HG03060 (cell line): ENCODE measurements at regions not wholly inside any gene's neighbourhood (a gene's known extent, or its start where the extent isn't known, plus 50 kb on each side); places are given as distances from the start of the nearest gene placed in this dataset.
"Not testable (repeated sequence)": the region's sequence is repeated elsewhere in the genome, so short reads cannot be mapped to it uniquely, and the experiment has no call there.

ENCODE experiments used
- ATAC-seq: cut with Tn5 transposase; IDR thresholded peaks from one replicate; pipeline ENCODE4 v1.9.1; 2021; ENCODE audit warnings: low read depth, moderate number of reproducible peaks; ENCODE audit not compliant: unreplicated experiment

- no peak for ATAC-seq
Measured at GRCh38 chr6:115814907-115815306, 245.8 kb downstream of the FRK start.

GRCh38 chr6:115811541-115811940 is 249.2 kb downstream of the FRK start:
- ATAC-seq = no peak

DNA sequence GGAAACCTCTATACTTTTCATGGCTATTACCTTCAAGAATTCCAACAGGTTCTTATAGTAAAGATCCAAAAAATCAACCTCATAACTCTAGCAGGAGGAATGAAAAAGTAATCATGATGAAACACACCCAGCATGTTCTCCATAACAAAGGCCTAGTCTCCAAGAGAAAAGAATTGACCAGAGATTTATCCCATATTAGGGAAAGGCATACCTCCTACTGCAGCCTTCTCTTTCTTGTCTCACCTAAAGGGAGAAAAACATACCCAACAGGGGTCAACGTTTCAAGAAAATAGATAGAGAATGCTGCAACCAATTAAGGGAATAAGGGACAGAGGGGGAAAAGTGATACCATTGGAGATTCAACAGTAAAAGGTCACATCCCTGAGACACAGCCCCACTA is 262.5 kb downstream of the FRK start:
- no peak for ATAC-seq

DNA sequence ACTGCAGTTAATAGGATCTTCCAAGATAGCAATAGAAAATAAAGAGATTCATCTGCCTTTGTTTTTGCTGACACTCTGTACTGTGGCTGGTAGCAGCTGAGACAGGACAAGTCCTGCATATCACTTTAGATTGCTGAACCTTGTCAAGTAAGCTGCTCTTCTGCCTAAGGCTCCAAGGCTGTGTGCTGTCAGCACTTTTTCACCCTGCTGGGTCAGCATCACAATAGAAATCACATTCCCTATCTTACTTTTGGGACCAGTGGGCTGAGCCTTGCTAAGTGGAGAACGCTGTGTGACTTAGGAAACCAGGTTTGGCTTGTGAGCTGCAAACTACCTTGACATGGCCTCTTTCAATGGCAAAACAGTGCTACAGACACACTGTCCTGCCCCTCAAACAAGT is 263.9 kb downstream of the FRK start:
- ATAC-seq = no peak

GRCh38 chr6:115796061-115796460 is 264.6 kb downstream of the FRK start:
- ATAC-seq = no peak

DNA sequence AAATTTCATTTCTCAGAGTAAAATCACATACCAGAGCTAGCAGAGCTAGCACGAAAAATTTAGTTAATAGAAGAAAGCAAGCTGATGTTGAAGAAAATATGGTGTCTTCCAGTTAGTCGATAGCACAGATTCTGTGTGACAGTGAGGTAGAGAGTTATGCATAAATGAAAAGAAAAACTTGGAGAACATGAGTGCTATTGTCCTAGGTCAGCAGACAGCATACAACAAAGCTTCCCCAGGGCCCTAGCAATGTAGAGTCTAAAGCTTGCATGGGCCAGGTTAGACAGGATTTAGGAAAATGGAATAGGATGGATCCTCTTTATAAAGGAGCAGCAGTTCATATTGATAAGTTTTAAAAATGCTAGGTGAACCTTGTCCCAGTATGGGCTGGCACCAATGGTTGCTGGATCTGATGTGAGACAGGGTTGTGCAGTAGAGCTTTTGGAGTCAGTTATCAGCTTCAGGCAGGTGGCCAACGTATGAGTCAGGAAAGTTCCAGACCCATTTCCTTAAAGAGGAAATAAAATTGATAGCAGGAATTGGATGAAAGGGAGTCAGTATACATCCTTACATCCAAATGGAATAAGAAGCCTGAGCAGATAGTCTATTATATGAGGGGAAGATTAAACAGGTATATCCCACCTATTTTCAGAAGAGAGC is 277.2 kb downstream of the FRK start:
- no peak for ATAC-seq

DNA sequence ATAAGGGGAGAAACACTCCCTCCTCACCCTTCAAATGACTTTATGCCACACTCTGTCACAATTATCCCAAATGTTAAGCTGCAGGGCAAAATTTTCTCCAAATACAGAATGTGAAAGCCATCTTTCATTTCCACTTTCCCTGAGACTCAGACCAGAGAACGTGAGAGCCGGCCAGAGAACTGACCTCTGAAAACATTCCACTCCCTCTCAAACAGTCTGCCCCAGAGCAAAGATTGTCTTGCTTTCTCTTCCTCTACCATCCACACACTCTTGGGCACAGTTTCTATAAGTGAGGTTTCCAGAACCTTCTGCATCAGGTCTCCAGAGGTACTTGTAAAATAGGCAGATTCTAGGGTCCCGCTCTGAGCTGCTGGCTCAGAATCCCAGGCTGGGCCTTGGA is 278.1 kb downstream of the FRK start:
- ATAC-seq = no peak

GRCh38 chr6:115773741-115774140 is 286.9 kb downstream of the FRK start:
- no peak for ATAC-seq

DNA sequence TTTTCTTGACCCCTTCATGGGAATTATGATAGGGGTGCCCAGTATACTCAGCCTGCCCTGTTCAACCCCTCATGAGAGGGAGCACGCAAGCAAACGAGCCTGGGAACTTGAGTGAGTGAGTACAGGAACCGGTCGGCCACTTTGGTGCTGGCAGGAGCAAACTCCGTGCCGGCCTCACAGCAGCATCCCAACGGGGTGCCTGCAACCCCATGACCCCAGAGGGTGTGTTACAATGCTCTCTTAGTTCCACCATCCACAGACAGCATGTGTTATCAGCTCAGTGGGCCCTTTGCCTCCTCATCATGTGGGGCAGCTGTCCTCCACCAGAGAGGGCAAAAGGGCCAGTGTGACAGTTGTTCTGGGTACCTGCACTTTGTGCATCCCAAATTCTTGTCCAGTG is 289.8 kb downstream of the FRK start:
- ATAC-seq = no peak

- ATAC-seq = no peak
Measured at GRCh38 chr6:115768500-115768899, 292.2 kb downstream of the FRK start.

- no peak for ATAC-seq
Measured at GRCh38 chr6:115767931-115768330, 292.8 kb downstream of the FRK start.

DNA sequence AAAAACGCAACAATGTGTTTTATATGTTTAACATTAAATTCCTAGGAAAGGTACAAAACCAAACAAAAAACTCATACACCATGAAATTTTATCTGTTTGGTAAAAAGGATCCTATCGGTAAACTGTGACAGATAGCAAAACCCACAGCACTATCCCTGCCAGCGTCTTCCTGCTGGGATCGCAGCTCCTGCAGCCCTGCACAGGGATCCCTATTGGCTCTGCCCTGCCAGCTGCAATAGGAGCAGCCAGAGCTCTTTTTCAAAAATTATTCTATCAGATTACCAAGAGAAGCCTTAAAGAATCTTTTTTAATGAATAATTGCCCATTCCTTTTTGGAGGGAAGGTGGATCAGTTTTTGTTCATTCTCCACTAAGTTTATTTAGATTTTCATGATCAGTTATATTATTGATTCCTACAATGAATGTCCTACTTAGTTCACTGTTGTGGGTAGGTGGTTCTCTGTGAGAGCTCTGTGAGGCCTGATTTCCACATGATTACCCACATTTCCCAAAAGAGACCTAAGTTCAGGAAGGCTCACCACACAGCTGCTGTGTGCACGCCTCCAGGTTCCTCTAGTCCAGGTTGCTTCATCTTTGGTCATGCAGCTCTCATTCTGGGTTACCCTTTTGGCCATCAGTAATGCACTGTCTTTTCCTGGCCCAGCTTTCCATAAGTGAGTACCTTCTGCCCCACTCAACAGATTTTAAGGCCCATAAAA is 293.8 kb downstream of the FRK start:
- no peak for ATAC-seq

DNA sequence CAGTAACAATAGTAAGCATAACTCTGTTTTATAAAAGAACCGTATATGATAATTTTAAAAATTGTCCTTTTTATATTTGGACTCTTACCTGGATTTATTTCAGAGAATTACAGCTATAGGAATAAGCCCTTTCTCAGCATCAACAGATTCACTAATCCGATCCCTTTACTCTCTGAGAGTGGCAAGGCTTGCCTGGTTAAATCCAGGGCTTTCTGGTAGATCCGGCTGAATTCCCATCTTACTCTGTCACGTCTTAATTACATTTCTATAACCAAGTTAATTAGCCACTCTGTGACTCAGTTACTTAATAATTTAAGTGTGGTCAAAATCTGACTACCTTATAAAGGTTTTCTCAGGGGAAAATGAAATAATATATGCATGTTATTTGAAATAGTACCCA is 294.7 kb downstream of the FRK start:
- ATAC-seq = no peak

DNA sequence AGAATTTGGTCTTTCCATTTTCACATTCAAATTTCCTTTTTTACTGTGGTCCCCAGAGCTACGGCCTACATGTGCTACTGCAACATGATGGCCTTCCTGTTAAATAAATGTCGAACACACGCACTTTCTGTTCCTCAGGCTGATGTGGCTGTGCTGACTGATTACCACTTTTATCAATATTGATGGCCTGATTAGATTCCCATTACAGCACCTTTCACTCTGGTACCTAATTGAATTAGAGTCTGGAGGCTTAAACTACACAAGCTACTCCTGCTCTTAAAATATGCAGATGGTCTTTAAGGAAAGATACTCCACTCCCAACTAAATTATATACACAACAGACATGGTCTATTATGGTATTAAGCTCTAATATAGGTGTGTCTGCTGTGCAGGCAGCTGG is 301.6 kb downstream of the FRK start:
- ATAC-seq = no peak

DNA sequence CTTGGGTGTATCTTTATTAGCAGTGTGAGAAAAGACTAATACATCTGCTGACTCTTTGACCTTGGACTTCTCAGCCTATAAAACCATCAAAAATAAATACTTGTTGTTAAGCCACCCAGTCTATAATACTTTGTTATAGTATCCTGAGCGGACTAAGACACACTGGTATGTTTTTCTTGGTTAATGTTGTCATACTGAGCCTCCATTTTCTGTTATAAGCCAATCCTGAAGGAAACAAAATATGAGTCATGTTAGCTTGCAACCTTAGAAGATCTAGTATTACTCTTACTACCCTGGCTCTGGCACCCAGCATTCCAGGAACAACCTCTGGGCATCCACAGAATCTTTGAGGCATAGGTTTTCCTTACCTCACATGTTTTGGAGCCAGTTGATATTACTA is 307.2 kb downstream of the FRK start:
- no peak for ATAC-seq

DNA sequence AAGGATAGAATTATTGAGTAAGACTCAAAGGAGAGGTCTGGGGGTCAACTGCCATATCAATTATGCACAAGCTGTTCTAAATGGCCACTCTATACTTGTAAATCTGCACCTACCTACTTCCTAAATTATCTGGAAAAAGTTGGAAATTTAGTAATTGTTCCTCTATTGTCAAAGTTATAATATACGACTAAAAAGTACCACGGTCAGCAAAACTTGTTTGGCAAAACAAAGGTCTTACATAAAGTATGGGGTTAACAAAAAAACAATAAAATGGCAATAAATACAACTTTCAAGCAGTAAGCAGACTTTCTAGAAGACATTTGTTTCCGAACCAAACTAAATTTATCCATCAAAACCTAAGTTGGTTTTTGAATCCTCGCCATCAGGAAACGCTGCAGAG is 309.7 kb downstream of the FRK start:
- no peak for ATAC-seq

DNA sequence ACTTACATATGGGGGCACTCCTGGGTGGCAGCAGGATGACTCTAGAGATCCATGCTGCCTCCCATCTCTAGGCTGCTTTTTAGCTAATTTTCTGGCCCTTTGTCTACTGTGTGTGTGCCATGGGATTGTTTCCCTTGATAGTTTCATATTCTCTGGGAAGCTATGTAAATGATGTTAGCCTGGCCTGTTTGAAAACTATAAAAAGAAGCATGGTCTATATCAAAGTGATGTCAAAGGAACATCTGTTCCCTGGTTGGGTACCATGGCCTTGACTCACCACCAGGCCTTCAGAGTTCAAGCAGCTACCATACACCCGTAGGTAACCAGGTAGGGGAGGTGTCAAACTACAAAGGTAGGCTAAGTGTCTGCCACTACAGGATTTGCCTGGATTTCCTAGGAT is 310.4 kb downstream of the FRK start:
- ATAC-seq = no peak

DNA sequence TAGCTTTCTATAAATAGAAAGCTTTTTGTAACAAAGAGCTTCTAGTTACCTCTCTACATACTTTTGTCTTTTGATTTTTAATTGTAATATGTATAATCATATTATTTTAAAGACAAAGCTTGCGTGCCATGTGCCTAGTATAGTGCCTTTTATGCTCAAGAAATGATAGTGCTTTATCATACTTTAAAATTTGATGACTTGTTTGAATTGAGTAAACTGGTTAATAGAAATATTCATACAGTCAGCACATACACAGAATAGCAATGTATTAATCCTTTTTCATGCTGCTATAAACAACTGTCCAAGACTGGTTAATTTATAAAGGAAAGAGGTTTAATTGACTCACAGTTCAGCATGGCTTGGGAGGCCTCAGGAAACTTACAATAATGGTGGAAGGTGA is 313.0 kb downstream of the FRK start:
- no peak for ATAC-seq

DNA sequence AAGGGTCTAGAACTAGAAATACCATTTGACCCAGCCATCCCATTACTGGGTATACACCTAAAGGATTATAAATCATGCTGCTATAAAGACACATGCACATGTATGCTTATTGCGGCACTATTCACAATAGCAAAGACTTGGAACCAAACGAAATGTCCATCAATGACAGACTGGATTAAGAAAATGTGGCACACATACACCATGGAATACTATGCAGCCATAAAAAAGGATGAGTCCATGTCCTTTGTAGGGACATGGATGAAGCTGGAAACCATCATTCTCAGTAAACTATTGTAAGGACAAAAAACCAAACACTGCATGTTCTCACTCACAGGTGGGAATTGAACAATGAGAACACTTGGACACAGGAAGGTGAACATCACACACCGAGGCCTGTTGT is 314.1 kb downstream of the FRK start:
- ATAC-seq = not testable (repeated sequence)

- no peak for ATAC-seq
Measured at GRCh38 chr6:115740907-115741306, 319.8 kb downstream of the FRK start.

DNA sequence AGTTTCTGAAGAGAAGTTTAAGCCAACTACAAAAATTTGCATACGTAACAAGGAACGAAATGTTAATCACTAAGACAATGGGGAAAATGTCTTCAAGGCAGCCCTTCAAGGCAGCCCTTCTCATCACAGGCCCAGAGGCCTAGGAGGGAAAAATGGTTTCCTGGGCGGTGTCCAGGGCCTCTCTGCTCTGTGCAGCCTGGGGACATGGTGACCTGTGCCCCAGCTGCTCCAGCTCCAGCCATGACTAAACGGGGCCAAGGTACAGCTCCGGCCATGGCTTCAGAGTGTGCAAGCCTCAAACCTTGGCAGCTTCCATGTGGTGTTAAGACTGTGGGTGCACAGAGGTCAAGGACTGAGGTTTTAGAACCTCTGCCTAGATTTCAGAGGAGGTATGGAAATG is 325.1 kb downstream of the FRK start:
- no peak for ATAC-seq

- no peak for ATAC-seq
Measured at GRCh38 chr6:115733426-115733825, 327.3 kb downstream of the FRK start.
